DND-41 (cell line): ENCODE measurements at regions not wholly inside any gene's neighbourhood (a gene's known extent, or its start where the extent isn't known, plus 50 kb on each side); places are given as distances from the start of the nearest gene placed in this dataset.

ENCODE experiments used
- ATAC-seq: fragments of 200-7000 bp; cut with Tn5 transposase; 3 replicates; pipeline ENCODE4 v1.9.1; 2021; ENCODE audit warnings: low read depth; ENCODE audit not compliant: insufficient read depth
- DNase-seq: peaks from one replicate; pipeline ENCODE4 v3.0.0-alpha.2; 2020
- H2AFZ ChIP-seq: 2 replicates; pipeline ENCODE4 v1.6.0; 2012; ENCODE audit warnings: low read depth, low read length
- H3K27ac ChIP-seq: 2 replicates; pipeline ENCODE4 v1.5.1; 2012; ENCODE audit warnings: low read length, inconsistent platforms
- H3K27me3 ChIP-seq: fragments of 200-600 bp; sonication (generic); 2 replicates; pipeline ENCODE4 v1.6.0; 2012; ENCODE audit warnings: low read length, mild to moderate bottlenecking, inconsistent platforms; ENCODE audit not compliant: insufficient read depth, poor library complexity
- H3K36me3 ChIP-seq: 2 replicates; pipeline ENCODE4 v1.5.1; 2012; ENCODE audit warnings: low read length, inconsistent platforms; ENCODE audit not compliant: insufficient read depth
- H3K4me1 ChIP-seq: 2 replicates; pipeline ENCODE4 v1.5.1; 2012; ENCODE audit warnings: mild to moderate bottlenecking, low read length; ENCODE audit not compliant: insufficient read depth
- H3K4me2 ChIP-seq: 2 replicates; pipeline ENCODE4 v1.6.0; 2012; ENCODE audit warnings: mild to moderate bottlenecking, moderate library complexity, low read length, inconsistent platforms; ENCODE audit not compliant: insufficient read depth
- H3K4me3 ChIP-seq, 2 experiments: fragments of 200-600 bp in 1 of 2; shearing (Covaris generic) in 1 of 2; 2 replicates each; pipeline ENCODE4 v1.5.1; 2012 to 2016; ENCODE audit warnings: inconsistent platforms in 2 of 2, low read length in 2 of 2, mild to moderate bottlenecking in 2 of 2, low read depth in 1 of 2, moderate library complexity in 1 of 2
- H3K79me2 ChIP-seq: 2 replicates; pipeline ENCODE4 v1.6.0; 2012; ENCODE audit warnings: low read length, inconsistent platforms; ENCODE audit not compliant: insufficient read depth
- H3K9ac ChIP-seq: 2 replicates; pipeline ENCODE4 v1.6.0; 2012; ENCODE audit warnings: low read depth, mild to moderate bottlenecking, inconsistent platforms, low read length, moderate library complexity
- H3K9me3 ChIP-seq: 2 replicates; pipeline ENCODE4 v1.5.1; 2012; ENCODE audit warnings: low read length, moderate library complexity, mild to moderate bottlenecking, inconsistent platforms; ENCODE audit not compliant: insufficient read depth, severe bottlenecking
- H4K20me1 ChIP-seq: 2 replicates; pipeline ENCODE4 v1.6.0; 2012; ENCODE audit warnings: low read length; ENCODE audit not compliant: insufficient read depth
- CTCF ChIP-seq: IDR thresholded peaks from 2 replicates; pipeline ENCODE4 v1.5.1; 2012; ENCODE audit warnings: borderline replicate concordance, low read length, moderate library complexity, mild to moderate bottlenecking; ENCODE audit not compliant: poor library complexity, severe bottlenecking; ENCODE audit errors: extremely low read depth
- EZH2 ChIP-seq: IDR thresholded peaks from 3 replicates; pipeline ENCODE4 v1.6.1; 2012; ENCODE audit warnings: borderline replicate concordance, low read depth, mild to moderate bottlenecking, moderate library complexity, low read length, inconsistent platforms; ENCODE audit not compliant: severe bottlenecking

- no peak for ATAC-seq
- Histone ChIP-seq H3K27me3 (no peaks in the 10 kb centered on the region), H4K20me1 (no peaks in the 10 kb centered on the region), H3K4me2 (no peak overlapping the region), H2AFZ (no peak overlapping the region), H3K27ac (no peak overlapping the region), H3K4me3 (no peak overlapping the region), H3K9ac (no peak overlapping the region), H3K36me3 (no peaks in the 10 kb centered on the region), H3K9me3 (no peaks in the 10 kb centered on the region), H3K79me2 (no peaks in the 10 kb centered on the region), H3K4me1 (no peaks in the 10 kb centered on the region)
- TF ChIP-seq CTCF: no peak
- no peak for TF ChIP-seq EZH2
- DNase-seq: no peak
Observed at GRCh38 chr18:40707797-40708196, 1247.2 kb upstream of the PIK3C3 start.

GRCh38 chr18:40698129-40698528 lies 1256.9 kb upstream of the PIK3C3 start:
- Histone ChIP-seq H3K27ac (no peak overlapping the region), H3K4me2 (no peak overlapping the region), H3K4me3 (no peak overlapping the region), H3K9ac (no peak overlapping the region), H4K20me1 (no peaks in the 10 kb centered on the region), H3K79me2 (no peaks in the 10 kb centered on the region), H3K4me1 (no peaks in the 10 kb centered on the region), H3K9me3 (no peaks in the 10 kb centered on the region), H3K36me3 (no peaks in the 10 kb centered on the region), H3K27me3 (no peaks in the 10 kb centered on the region), H2AFZ (no peak overlapping the region)
- DNase-seq: no peak
- no peak for ATAC-seq
- TF ChIP-seq CTCF: no peak
- TF ChIP-seq EZH2: no peak

GRCh38 chr18:40695526-40695925 lies 1259.5 kb upstream of the PIK3C3 start:
- Histone ChIP-seq H3K4me3 (no peak overlapping the region), H3K27ac (no peak overlapping the region), H3K4me2 (no peak overlapping the region), H3K9me3 (no peaks in the 10 kb centered on the region), H2AFZ (no peak overlapping the region), H3K4me1 (no peaks in the 10 kb centered on the region), H3K36me3 (no peaks in the 10 kb centered on the region), H3K79me2 (no peaks in the 10 kb centered on the region), H4K20me1 (no peaks in the 10 kb centered on the region), H3K9ac (no peak overlapping the region), H3K27me3 (no peaks in the 10 kb centered on the region)
- TF ChIP-seq EZH2 (no peak), CTCF (no peak)
- DNase-seq: no peak
- ATAC-seq: no peak

DNA sequence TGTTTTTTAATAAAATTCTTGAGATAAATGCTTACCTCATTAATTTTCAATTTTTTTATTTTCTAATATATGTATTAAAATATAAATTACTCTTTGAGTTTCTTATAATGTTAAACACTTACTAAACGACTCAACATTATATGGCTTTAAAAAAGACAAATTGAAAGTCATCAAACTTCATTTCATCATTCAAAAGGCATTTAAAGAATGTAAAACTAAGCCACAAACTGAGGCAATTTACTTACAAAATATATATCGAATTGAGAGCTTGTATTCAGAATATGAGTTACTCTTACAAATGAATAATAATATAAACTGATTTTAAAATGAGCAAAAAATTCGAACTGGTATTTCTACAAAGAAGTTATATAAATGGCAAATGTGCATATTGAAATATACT lies 1262.2 kb upstream of the PIK3C3 start:
- H3K27ac ChIP-seq: no peak overlapping the region
- no peak overlapping the region for H2AFZ ChIP-seq
- H3K4me1 ChIP-seq: no peaks in the 10 kb centered on the region
- no peak for DNase-seq
- H3K9me3 ChIP-seq: no peaks in the 10 kb centered on the region
- TF ChIP-seq CTCF (no peak), EZH2 (no peak)
- no peak for ATAC-seq
- no peaks in the 10 kb centered on the region for H3K27me3 ChIP-seq
- no peak overlapping the region for H3K9ac ChIP-seq
- H3K36me3 ChIP-seq: no peaks in the 10 kb centered on the region
- H3K4me2 ChIP-seq: no peak overlapping the region
- H3K79me2 ChIP-seq: no peaks in the 10 kb centered on the region
- no peaks in the 10 kb centered on the region for H4K20me1 ChIP-seq
- no peak overlapping the region for H3K4me3 ChIP-seq
